ENCODE measurements at regions not wholly inside any gene's neighbourhood (a gene's known extent, or its start where the extent isn't known, plus 50 kb on each side); places are given as distances from the start of the nearest gene placed in this dataset.

GRCh38 chr11:80584661-80585060 lies 1143.8 kb upstream of the TENM4 start:
- H3K9ac ChIP-seq (ENCODE audit: low read depth, low read length) = no peak overlapping the region
- H3K36me3 ChIP-seq (ENCODE audit: control insufficient read depth, insufficient read depth, low read length) = no peaks in the 10 kb centered on the region
- no peak for TF ChIP-seq NFE2L2 (IDR thresholded peaks at IDR 0.05; ENCODE audit: low read depth, low read length)
- TF ChIP-seq POLR2A (IDR thresholded peaks at IDR 0.05; ENCODE audit: low read depth, low read length) = no peak
- no peak for TF ChIP-seq BHLHE40 (IDR thresholded peaks at IDR 0.05; ENCODE audit: low read depth, low read length)
- H3K9me1 ChIP-seq (ENCODE audit: insufficient read depth, low read length) = no peaks in the 10 kb centered on the region
- H2BK5ac ChIP-seq (ENCODE audit: low read depth, low read length, poor library complexity, severe bottlenecking) = no peak overlapping the region
- H3K18ac ChIP-seq (ENCODE audit: low read depth, low read length) = no peak overlapping the region
- no peaks in the 10 kb centered on the region for H3K4me1 ChIP-seq (ENCODE audit: control insufficient read depth, insufficient read depth, low read length)
- H4K91ac ChIP-seq (ENCODE audit: insufficient read depth, low read depth, low read length) = no peak overlapping the region
- H2AFZ ChIP-seq (replicated peaks; ENCODE audit: low read length, poor library complexity) = no peak overlapping the region
- DNase-seq = no peak
- no peak overlapping the region for H3K56ac ChIP-seq (ENCODE audit: extremely low read depth, insufficient read depth, low read length)
- H3K4me2 ChIP-seq (ENCODE audit: low read depth, low read length) = no peak overlapping the region
- no peak overlapping the region for H4K8ac ChIP-seq (ENCODE audit: low read depth in 2 of 2, low read length in 2 of 2)
- no peaks in the 10 kb centered on the region for H3K79me1 ChIP-seq (ENCODE audit: low read depth in 1 of 2, low read length in 2 of 2)
- intact Hi-C loops (cut with micrococcal nuclease) = no loop called here
- POLR2A ChIA-PET (ENCODE audit: unreplicated experiment) = no interaction called here
- H3K4ac ChIP-seq (ENCODE audit: low read depth, low read length) = no peak overlapping the region
- no peaks in the 10 kb centered on the region for H3K9me3 ChIP-seq (ENCODE audit: control insufficient read depth, insufficient read depth, low read length)
- H2AK9ac ChIP-seq (replicated peaks; ENCODE audit: low read depth, low read length, poor library complexity) = no peak overlapping the region
- dilution Hi-C loops (cut with HindIII; ENCODE audit: low sequenced_read_pairs, unreplicated experiment) = no loop called here
- CTCF ChIA-PET = no interaction called here
- no peak overlapping the region for H2AK5ac ChIP-seq (ENCODE audit: low read depth, low read length)
- H2BK20ac ChIP-seq (ENCODE audit: low read depth, low read length) = no peak overlapping the region
- H3K23ac ChIP-seq (ENCODE audit: low read depth, low read length) = no peak overlapping the region
- no CpG with 5 or more reads among the region's 3 CpGs for WGBS, 2 experiments (ENCODE audit: extremely low coverage in 2 of 2, insufficient read length in 1 of 2)
- no peaks in the 10 kb centered on the region for H3K27me3 ChIP-seq (ENCODE audit: control insufficient read depth, insufficient read depth, low read length)
- H2BK120ac ChIP-seq (ENCODE audit: low read depth, low read length) = no peak overlapping the region
- H2BK15ac ChIP-seq (ENCODE audit: low read depth, low read length) = no peak overlapping the region
- no peak overlapping the region for H3K4me3 ChIP-seq (ENCODE audit: insufficient read depth, low read depth, low read length)
- no peak overlapping the region for H3K14ac ChIP-seq (replicated peaks; ENCODE audit: low read depth, low read length)
- no peak overlapping the region for H4K5ac ChIP-seq (ENCODE audit: low read depth, low read length)
- H4K20me1 ChIP-seq (ENCODE audit: insufficient read depth, low read length) = no peaks in the 10 kb centered on the region
- H3K27ac ChIP-seq (ENCODE audit: insufficient read depth, low read length) = no peak overlapping the region
- in situ Hi-C loops (cut with MboI; ENCODE audit: low sequenced_read_pairs) = no loop called here
- no TSS peak for BruUV-seq (replicated peaks)
- no peak for ATAC-seq (ENCODE audit: low read depth)
